ENCODE measurements at regions not wholly inside any gene's neighbourhood (a gene's known extent, or its start where the extent isn't known, plus 50 kb on each side); places are given as distances from the start of the nearest gene placed in this dataset.

GRCh38 chr2:136448986-136449780, 316.2 kb upstream of the THSD7B start:
- no peak for DNase-seq

- no peak for DNase-seq
Observed at GRCh38 chr2:136448432-136448831, 316.9 kb upstream of the THSD7B start.

GRCh38 chr2:136444323-136444722, 321.0 kb upstream of the THSD7B start:
- no peak for DNase-seq

- DNase-seq: no peak
Observed at GRCh38 chr2:136443661-136444060, 321.7 kb upstream of the THSD7B start.

- no peak for DNase-seq
Observed at GRCh38 chr2:136441979-136442714, 323.2 kb upstream of the THSD7B start.

- no peak for DNase-seq
Observed at GRCh38 chr2:136439064-136439676, 321.2 kb upstream of the CXCR4 start.

GRCh38 chr2:136437461-136437860, 319.5 kb upstream of the CXCR4 start:
- no peak for DNase-seq

- no peak for DNase-seq
Observed at GRCh38 chr2:136436936-136437335, 319.0 kb upstream of the CXCR4 start.

- no peak for DNase-seq
Observed at GRCh38 chr2:136434251-136434715, 316.3 kb upstream of the CXCR4 start.

- no peak for DNase-seq
Observed at GRCh38 chr2:136433261-136433660, 315.3 kb upstream of the CXCR4 start.

- no peak for DNase-seq
Observed at GRCh38 chr2:136424112-136424511, 306.2 kb upstream of the CXCR4 start.

GRCh38 chr2:136423516-136423996, 305.6 kb upstream of the CXCR4 start:
- peak; percentile 91 for DNase-seq

- no peak for DNase-seq
Observed at GRCh38 chr2:136422512-136422911, 304.6 kb upstream of the CXCR4 start.

GRCh38 chr2:136420346-136420745, 302.4 kb upstream of the CXCR4 start:
- no peak for DNase-seq

- no peak for DNase-seq
Observed at GRCh38 chr2:136411946-136412345, 294.0 kb upstream of the CXCR4 start.

- no peak for DNase-seq
Observed at GRCh38 chr2:136410673-136411072, 292.7 kb upstream of the CXCR4 start.

GRCh38 chr2:136408795-136409194, 290.8 kb upstream of the CXCR4 start:
- no peak for DNase-seq

- DNase-seq: no peak
Observed at GRCh38 chr2:136407952-136408318, 290.0 kb upstream of the CXCR4 start.

GRCh38 chr2:136407117-136407951, 289.4 kb upstream of the CXCR4 start:
- no peak for DNase-seq

GRCh38 chr2:136404925-136405324, 287.0 kb upstream of the CXCR4 start:
- no peak for DNase-seq

- DNase-seq: no peak
Observed at GRCh38 chr2:136404176-136404575, 286.2 kb upstream of the CXCR4 start.

GRCh38 chr2:136402281-136402680, 284.3 kb upstream of the CXCR4 start:
- DNase-seq: no peak
